Endodermal cell (in vitro differentiated cells): ENCODE measurements at regions not wholly inside any gene's neighbourhood (a gene's known extent, or its start where the extent isn't known, plus 50 kb on each side); places are given as distances from the start of the nearest gene placed in this dataset.

Source experiments
- DNase-seq: peaks from one replicate; pipeline ENCODE4 v3.0.0-alpha.2; 2017
- H3K27ac ChIP-seq: 2 replicates; pipeline ENCODE4 v1.5.1; 2013; ENCODE audit warnings: mild to moderate bottlenecking, low read depth, low read length, moderate library complexity
- H3K27me3 ChIP-seq: 2 replicates; pipeline ENCODE4 v1.6.1; 2013; ENCODE audit warnings: mild to moderate bottlenecking, low read length, moderate library complexity; ENCODE audit not compliant: insufficient read depth, control insufficient read depth, poor library complexity, severe bottlenecking
- H3K36me3 ChIP-seq: 2 replicates; pipeline ENCODE4 v1.7.0; 2013; ENCODE audit warnings: mild to moderate bottlenecking, low read length, moderate library complexity; ENCODE audit not compliant: control insufficient read depth, insufficient read depth
- H3K4me1 ChIP-seq: one replicate; pipeline ENCODE4 v1.7.0; 2013; ENCODE audit warnings: low read length; ENCODE audit not compliant: control insufficient read depth, insufficient read depth
- H3K4me3 ChIP-seq: 2 replicates; pipeline ENCODE4 v1.5.1; 2013; ENCODE audit warnings: mild to moderate bottlenecking, low read length, moderate library complexity
- H3K9ac ChIP-seq: 2 replicates; pipeline ENCODE4 v1.6.1; 2013; ENCODE audit warnings: mild to moderate bottlenecking, low read length, moderate library complexity; ENCODE audit not compliant: poor library complexity, severe bottlenecking; ENCODE audit errors: extremely low read depth
- H3K9me3 ChIP-seq: 2 replicates; pipeline ENCODE4 v1.6.1; 2013; ENCODE audit warnings: mild to moderate bottlenecking, low read length, moderate library complexity; ENCODE audit not compliant: control insufficient read depth
- H3K27ac Mint-ChIP-seq: 2 replicates; pipeline ENCODE4 v1.8.0; 2020; ENCODE audit warnings: mixed read lengths
- H3K27me3 Mint-ChIP-seq: 2 replicates; pipeline ENCODE4 v1.8.0; 2021; ENCODE audit warnings: mild to moderate bottlenecking, mixed read lengths; ENCODE audit not compliant: insufficient read depth
- H3K36me3 Mint-ChIP-seq: 2 replicates; pipeline ENCODE4 v1.8.0; 2020; ENCODE audit warnings: low read depth, mixed read lengths
- H3K4me1 Mint-ChIP-seq: 2 replicates; pipeline ENCODE4 v1.8.0; 2020; ENCODE audit warnings: mixed read lengths
- H3K4me3 Mint-ChIP-seq: 2 replicates; pipeline ENCODE4 v1.8.0; 2020; ENCODE audit warnings: mild to moderate bottlenecking, moderate library complexity, mixed read lengths
- H3K9me3 Mint-ChIP-seq: 2 replicates; pipeline ENCODE4 v1.8.0; 2020; ENCODE audit warnings: mild to moderate bottlenecking, mixed read lengths
- CTCF ChIP-seq: fragments of 200-600 bp; sonication (generic); conservative IDR thresholded peaks from 2 replicates; pipeline ENCODE4 v1.5.0; 2021; ENCODE audit warnings: antibody characterized with exemption, mild to moderate bottlenecking
- WGBS, 2 experiments: methylation state at CpG; one replicate each; pipeline versions ENCODE4 v1.1.5 to v1.1.7; 2013; ENCODE audit warnings: missing lambda C conversion rate in 2 of 2, mixed read lengths in 1 of 2; ENCODE audit not compliant: insufficient coverage in 1 of 2, insufficient read length in 1 of 2; 5-methylcytosine and 5-hydroxymethylcytosine counted together

GRCh38 chr3:34483311-34483887, 685.0 kb downstream of the PDCD6IP start:
- Histone ChIP-seq H3K9me3 (no peaks in the 10 kb centered on the region), H3K4me3 (no peak overlapping the region), H3K9ac (no peak overlapping the region), H3K27me3 (no peaks in the 10 kb centered on the region), H3K4me1 (no peaks in the 10 kb centered on the region), H3K27ac (no peak overlapping the region), H3K36me3 (no peaks in the 10 kb centered on the region)
- WGBS, 2 experiments: 80 to 100% methylated on average over 1 of the region's 1 CpG
- Mint-ChIP-seq H3K4me1 (no peaks in the 10 kb centered on the region), H3K27me3 (no peaks in the 10 kb centered on the region), H3K4me3 (no peak overlapping the region), H3K36me3 (no peaks in the 10 kb centered on the region), H3K27ac (no peak overlapping the region), H3K9me3 (no peaks in the 10 kb centered on the region)
- DNase-seq: no peak
- TF ChIP-seq CTCF: no peak

- H3K9me3 Mint-ChIP-seq: no peaks in the 10 kb centered on the region
- no peaks in the 10 kb centered on the region for H3K4me1 ChIP-seq
- H3K4me1 Mint-ChIP-seq: peaks cover 4% of the 10 kb centered on the region
- H3K36me3 ChIP-seq: no peaks in the 10 kb centered on the region
- no peaks in the 10 kb centered on the region for H3K27me3 Mint-ChIP-seq
- no peak for TF ChIP-seq CTCF
- H3K4me3 Mint-ChIP-seq: no peak overlapping the region
- no peak overlapping the region for H3K27ac ChIP-seq
- H3K27me3 ChIP-seq: no peaks in the 10 kb centered on the region
- H3K9me3 ChIP-seq: no peaks in the 10 kb centered on the region
- DNase-seq: no peak
- H3K36me3 Mint-ChIP-seq: no peaks in the 10 kb centered on the region
- H3K27ac Mint-ChIP-seq: no peak overlapping the region
- no peak overlapping the region for H3K4me3 ChIP-seq
- 93% methylated on average over 4 of the region's 4 CpGs; no CpG with 5 or more reads in 1 of the 2 experiments for WGBS, 2 experiments
- no peak overlapping the region for H3K9ac ChIP-seq
These were observed 705.9 kb downstream of the PDCD6IP start for GRCh38 chr3:34504366-34504765.

GRCh38 chr3:34504775-34505174, 706.3 kb downstream of the PDCD6IP start:
- no peak for DNase-seq
- peaks cover 4% of the 10 kb centered on the region for H3K4me1 Mint-ChIP-seq
- Histone ChIP-seq H3K4me1 (no peaks in the 10 kb centered on the region), H3K27ac (no peak overlapping the region), H3K4me3 (no peak overlapping the region), H3K9ac (no peak overlapping the region), H3K9me3 (no peaks in the 10 kb centered on the region), H3K36me3 (no peaks in the 10 kb centered on the region), H3K27me3 (no peaks in the 10 kb centered on the region)
- H3K9me3 Mint-ChIP-seq: no peaks in the 10 kb centered on the region
- H3K4me3 Mint-ChIP-seq: no peak overlapping the region
- no peak for TF ChIP-seq CTCF
- H3K36me3 Mint-ChIP-seq: no peaks in the 10 kb centered on the region
- no peak overlapping the region for H3K27ac Mint-ChIP-seq
- 85% methylated on average over 2 to 4 of the region's 4 CpGs for WGBS, 2 experiments
- no peaks in the 10 kb centered on the region for H3K27me3 Mint-ChIP-seq
